ENCODE measurements at regions not wholly inside any gene's neighbourhood (a gene's known extent, or its start where the extent isn't known, plus 50 kb on each side); places are given as distances from the start of the nearest gene placed in this dataset.

DNA sequence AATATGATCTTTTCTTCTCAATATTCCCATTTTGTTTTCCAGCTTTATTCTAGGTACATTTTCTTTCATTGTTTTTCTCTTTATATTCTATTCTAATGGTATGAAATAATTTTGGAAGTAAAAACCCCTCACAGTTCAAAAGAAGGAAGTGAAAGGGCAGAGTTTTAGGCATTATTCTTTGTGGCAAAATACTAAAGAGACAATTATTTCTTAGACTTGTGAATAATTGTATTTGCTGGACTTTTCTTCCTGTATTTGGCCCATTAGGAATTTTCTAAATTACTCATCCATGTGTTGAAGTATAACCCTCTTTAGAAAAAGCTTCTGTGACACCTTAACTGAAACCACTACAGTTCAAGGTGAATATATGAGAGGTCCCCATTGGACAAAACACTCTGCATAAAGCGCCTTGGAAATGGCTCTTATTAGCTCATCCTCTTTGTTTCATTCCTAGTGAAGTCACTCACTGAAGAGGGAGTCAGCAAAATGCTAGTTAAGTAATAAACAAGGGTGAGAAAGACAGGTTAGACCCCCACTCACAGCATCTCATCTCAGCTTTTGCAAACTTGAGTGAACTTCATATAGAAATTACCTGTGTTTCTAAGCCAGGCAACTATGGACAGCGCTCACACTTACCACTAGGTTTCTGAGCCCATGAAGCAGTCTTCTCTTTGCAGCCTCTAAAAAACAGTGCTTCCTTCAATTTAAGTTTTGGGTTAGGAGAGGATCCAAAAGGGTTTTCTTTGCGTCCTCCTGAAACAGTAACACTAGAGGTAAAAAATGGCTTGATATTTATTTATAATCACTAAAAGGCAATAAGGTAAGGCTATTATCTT is 327.5 kb downstream of the ARPP21 start:
- H3K36me3 ChIP-seq, result no peaks in the 10 kb centered on the region
- peak in 1 of 2 donors; percentile 21 for DNase-seq (ENCODE audit: low read depth in 1 of 2, low spot score in 1 of 2)
- no peak overlapping the region for H3K27ac ChIP-seq
- TF ChIP-seq, protein P1, sequence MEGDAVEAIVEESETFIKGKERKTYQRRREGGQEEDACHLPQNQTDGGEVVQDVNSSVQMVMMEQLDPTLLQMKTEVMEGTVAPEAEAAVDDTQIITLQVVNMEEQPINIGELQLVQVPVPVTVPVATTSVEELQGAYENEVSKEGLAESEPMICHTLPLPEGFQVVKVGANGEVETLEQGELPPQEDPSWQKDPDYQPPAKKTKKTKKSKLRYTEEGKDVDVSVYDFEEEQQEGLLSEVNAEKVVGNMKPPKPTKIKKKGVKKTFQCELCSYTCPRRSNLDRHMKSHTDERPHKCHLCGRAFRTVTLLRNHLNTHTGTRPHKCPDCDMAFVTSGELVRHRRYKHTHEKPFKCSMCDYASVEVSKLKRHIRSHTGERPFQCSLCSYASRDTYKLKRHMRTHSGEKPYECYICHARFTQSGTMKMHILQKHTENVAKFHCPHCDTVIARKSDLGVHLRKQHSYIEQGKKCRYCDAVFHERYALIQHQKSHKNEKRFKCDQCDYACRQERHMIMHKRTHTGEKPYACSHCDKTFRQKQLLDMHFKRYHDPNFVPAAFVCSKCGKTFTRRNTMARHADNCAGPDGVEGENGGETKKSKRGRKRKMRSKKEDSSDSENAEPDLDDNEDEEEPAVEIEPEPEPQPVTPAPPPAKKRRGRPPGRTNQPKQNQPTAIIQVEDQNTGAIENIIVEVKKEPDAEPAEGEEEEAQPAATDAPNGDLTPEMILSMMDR (IDR thresholded peaks at IDR 0.05; ENCODE audit: low read depth, low read length), result no peak
- no peaks in the 10 kb centered on the region for H3K9me3 ChIP-seq (ENCODE audit: low read depth)
- H3K4me1 ChIP-seq (ENCODE audit: low read depth), result peaks cover 31% of the 10 kb centered on the region
- H3K4me3 ChIP-seq, result no peak overlapping the region
- no peaks in the 10 kb centered on the region for H3K27me3 ChIP-seq

DNA sequence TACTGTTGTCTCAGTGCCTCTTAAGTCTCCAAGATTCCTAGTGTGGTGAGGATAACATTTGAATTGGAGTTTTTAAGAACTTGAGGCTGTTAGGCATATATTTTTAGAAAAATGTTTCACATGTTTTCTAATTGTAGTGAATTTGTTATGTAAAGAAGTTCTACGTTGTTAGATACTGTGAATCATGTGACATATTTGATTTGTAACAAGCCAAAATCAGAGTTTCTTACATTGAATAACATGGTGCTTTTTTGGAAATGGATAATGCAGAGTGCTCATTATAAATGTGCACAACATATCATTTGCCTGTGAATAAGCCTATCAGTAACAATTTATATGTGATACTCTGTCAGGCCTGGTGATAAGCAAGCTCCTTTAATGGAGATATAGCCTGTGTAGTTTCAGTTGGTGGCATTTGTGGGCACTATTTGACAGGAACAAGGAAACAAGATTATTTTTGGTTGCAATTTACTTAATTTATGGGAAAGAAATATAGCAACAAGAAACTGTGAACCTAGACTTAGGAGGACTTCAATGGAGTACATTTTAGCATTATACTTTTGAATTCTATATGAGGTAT is 328.8 kb downstream of the ARPP21 start:
- TF ChIP-seq, protein P1 (IDR thresholded peaks at IDR 0.05; ENCODE audit: low read depth, low read length), result no peak
- H3K4me3 ChIP-seq, result no peak overlapping the region

DNA sequence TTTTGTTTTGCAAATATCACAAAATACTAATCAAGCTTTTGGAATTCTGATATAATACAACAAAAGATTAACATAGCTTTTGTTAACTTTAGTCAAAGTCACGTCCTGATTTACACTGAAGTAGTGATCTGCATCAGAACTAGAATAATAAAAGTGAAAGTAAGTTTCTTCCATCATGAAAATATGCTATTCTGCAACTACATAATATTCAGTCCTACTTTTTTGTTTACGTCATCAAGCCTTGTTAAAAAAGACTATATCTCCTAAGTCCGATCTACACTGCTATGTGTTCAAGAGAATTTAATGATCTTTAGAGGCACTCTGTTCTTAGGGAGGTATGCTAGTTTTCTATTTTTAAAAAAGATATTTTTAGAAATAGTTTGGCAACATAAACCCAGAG is 330.1 kb downstream of the ARPP21 start:
- TF ChIP-seq, protein P1 (IDR thresholded peaks at IDR 0.05; ENCODE audit: low read depth, low read length), result no peak
- peak overlapping the region; percentile 1 for H3K4me3 ChIP-seq
- no peaks in the 10 kb centered on the region for H3K9me3 ChIP-seq (ENCODE audit: low read depth)
- peak in 1 of 2 donors; percentile 25 for DNase-seq (ENCODE audit: low read depth in 1 of 2, low spot score in 1 of 2)
- no peaks in the 10 kb centered on the region for H3K27me3 ChIP-seq
- no peaks in the 10 kb centered on the region for H3K36me3 ChIP-seq
- peaks cover 28% of the 10 kb centered on the region for H3K4me1 ChIP-seq (ENCODE audit: low read depth)
- H3K27ac ChIP-seq, result no peak overlapping the region

More for the DNA sequence above, 328.8 kb downstream of the ARPP21 start:
- H3K27me3 ChIP-seq, result no peaks in the 10 kb centered on the region
- H3K4me1 ChIP-seq (ENCODE audit: low read depth), result peaks cover 31% of the 10 kb centered on the region
- H3K36me3 ChIP-seq, result no peaks in the 10 kb centered on the region
- H3K27ac ChIP-seq, result no peak overlapping the region
- no peaks in the 10 kb centered on the region for H3K9me3 ChIP-seq (ENCODE audit: low read depth)
- DNase-seq (ENCODE audit: low read depth in 1 of 2, low spot score in 1 of 2), result no peak

DNA sequence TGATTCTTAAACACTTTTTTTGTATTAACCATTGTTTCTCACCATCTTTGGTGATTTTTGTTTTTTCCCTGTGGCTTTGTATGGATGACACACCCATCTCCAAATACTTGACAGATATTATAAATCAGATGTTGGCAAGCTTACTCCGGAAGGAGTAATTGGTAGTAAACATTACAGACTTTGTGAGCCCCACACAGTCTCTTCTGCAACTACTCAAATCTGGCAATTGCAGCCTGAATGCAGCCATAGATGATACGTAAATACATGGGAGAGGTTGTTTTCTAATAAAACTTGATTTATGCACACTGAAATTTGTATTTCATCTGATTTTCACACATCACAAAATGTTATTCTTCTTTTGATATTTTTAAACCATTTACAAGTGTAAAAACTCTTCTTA is 331.5 kb downstream of the ARPP21 start:
- H3K4me1 ChIP-seq (ENCODE audit: low read depth), result peaks cover 28% of the 10 kb centered on the region
- H3K36me3 ChIP-seq, result no peaks in the 10 kb centered on the region
- no peaks in the 10 kb centered on the region for H3K27me3 ChIP-seq
- DNase-seq (ENCODE audit: low read depth in 1 of 2, low spot score in 1 of 2), result no peak
- no peak overlapping the region for H3K4me3 ChIP-seq
- H3K27ac ChIP-seq, result no peak overlapping the region
- TF ChIP-seq, protein P1 (IDR thresholded peaks at IDR 0.05; ENCODE audit: low read depth, low read length), result no peak
- no peaks in the 10 kb centered on the region for H3K9me3 ChIP-seq (ENCODE audit: low read depth)

DNA sequence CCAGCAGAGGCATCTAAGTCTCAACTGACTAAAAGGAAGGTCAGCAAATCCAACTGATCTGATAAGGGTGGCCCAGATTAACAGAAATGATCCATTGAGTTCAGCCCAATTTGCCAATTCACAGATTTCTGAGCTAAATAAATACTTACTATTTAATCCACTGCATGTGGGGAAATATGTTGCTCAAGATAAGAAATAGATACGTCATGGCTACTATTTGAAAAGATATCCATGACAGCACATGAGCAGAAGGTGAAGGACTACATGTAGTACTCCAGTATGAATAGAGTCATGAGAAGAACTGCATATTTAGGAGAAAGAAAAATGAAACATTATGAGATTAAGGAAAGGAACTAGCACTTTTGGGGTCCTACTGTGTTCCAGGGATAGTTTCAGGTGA is 332.4 kb downstream of the ARPP21 start:
- DNase-seq (ENCODE audit: low read depth in 1 of 2, low spot score in 1 of 2), result no peak
- no peak overlapping the region for H3K27ac ChIP-seq
- peaks cover 28% of the 10 kb centered on the region for H3K4me1 ChIP-seq (ENCODE audit: low read depth)
- no peak overlapping the region for H3K4me3 ChIP-seq
- no peaks in the 10 kb centered on the region for H3K9me3 ChIP-seq (ENCODE audit: low read depth)
- TF ChIP-seq, protein P1 (IDR thresholded peaks at IDR 0.05; ENCODE audit: low read depth, low read length), result no peak
- no peaks in the 10 kb centered on the region for H3K27me3 ChIP-seq
- H3K36me3 ChIP-seq, result no peaks in the 10 kb centered on the region
